GM19238 (cell line): ENCODE measurements at regions not wholly inside any gene's neighbourhood (a gene's known extent, or its start where the extent isn't known, plus 50 kb on each side); places are given as distances from the start of the nearest gene placed in this dataset.
A peak's percentile ranks its signal among the peaks of the same experiment; 100 is the strongest.

Experiments
- DNase-seq: peaks from one replicate; pipeline ENCODE4 v3.0.0; 2011; ENCODE audit warnings: low spot score; ENCODE audit not compliant: insufficient read length

- DNase-seq, result no peak
Measured at GRCh38 chr6:56378507-56378906, 131.1 kb upstream of the COL21A1 start.

DNA sequence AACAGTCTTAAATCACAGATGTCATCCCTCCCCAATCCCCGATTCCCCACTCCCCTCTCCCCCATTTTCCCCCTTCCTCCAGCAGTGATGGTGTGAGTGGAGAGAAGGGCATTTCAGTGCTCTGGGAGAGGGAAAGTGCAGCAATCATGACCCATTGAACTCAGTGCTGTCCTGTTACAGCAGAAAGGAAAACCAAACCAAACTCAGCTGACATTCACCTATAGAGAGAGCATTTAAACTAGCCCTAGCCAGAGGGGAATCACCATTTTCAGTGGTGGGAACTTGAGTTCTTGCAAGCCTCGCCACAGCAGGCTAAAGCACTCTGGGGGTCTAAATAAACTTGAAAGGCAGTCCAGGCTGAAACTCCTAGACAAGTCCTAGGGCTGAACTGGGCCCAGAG lies 129.9 kb upstream of the COL21A1 start:
- DNase-seq, result no peak

DNA sequence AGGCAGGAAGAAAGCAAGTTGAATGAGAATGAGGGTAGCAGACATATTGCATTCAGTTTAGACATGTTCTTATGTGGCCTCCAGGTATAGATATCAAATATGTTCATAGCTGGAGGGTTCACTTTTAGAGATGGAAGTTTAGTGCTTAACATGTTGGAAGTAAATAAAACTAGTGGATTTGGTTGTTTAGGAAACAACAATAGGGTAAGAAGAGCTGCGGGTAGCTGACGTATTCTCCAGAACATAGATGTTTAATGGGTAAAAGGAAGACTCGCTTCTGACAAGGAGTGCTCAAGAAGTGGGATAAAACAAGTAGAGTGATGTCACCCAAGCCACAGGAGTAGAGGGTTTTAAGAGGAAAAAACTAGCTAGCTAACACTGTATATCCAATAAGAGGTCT lies 128.4 kb upstream of the COL21A1 start:
- DNase-seq, result no peak

GRCh38 chr6:56374841-56375369 lies 127.5 kb upstream of the COL21A1 start:
- DNase-seq, result no peak

DNA sequence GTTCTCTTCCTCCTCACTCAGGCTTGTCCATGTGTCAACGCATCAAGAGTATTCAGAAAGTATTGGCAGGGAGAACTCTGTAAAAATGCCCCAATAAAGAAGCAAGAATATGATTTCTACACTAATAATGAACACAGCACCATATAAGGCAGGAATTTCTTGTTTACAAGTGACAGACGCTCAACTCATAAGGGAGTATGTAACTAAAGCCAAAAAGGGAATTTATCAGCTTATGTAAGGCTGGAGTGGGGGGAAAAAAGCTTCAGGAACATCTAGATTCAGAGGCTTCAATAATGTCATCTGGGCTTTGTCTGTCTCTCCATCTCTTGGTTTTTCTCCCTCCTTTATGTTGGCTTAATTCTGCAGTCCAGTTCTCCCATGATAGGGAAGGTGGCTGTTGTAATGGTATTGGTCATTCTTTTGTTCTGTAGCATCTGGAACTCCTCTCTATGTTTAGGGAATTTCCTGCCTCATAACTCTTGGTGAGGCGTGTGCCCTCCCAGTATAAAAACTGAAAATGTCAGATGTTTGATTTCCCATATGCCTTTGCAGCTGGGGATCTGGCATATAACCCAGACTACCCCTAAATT lies 125.1 kb upstream of the COL21A1 start:
- DNase-seq, result no peak

GRCh38 chr6:56370561-56371211 lies 123.3 kb upstream of the COL21A1 start:
- DNase-seq, result no peak

DNA sequence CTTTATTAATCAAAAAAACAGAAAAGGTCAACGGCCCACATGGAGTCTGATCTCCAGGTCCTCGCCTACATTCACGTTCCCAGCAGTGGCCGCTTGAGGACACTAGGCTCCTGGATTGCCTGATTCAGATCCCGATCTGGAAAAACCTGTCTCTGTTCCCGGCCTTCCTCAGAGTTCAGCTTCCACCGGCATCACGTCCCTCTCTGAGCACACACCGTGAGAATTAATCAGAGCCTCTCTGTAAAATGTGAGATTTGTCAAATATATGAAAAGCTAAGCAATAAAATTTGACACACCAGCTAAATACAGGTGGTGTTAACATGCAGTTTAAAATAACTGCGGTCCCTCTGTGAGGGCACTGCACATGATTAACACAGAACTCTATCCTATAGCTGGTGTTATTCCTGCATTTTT lies 122.8 kb upstream of the COL21A1 start:
- DNase-seq, result no peak

DNA sequence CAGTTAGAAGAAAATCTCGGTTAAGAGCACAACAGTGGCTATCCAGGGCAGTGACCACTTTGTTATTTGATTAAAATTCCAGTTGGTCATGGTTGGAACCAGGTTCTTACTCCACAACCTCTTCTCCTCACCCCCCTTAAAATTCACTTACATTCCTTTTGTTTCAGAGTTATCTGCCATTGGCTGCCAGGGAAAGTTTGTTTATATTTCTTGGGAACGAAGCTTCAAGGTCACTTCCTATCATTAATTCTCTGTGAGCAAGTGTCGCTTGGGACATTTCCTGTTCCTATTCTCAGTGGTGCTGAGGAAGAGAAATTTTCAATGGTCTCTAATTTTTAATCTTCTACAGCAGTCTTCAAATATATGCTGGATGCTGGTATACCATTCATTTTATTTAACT lies 121.1 kb upstream of the COL21A1 start:
- DNase-seq, result no peak

GRCh38 chr6:56366141-56366852 lies 118.9 kb upstream of the COL21A1 start:
- no peak for DNase-seq

DNA sequence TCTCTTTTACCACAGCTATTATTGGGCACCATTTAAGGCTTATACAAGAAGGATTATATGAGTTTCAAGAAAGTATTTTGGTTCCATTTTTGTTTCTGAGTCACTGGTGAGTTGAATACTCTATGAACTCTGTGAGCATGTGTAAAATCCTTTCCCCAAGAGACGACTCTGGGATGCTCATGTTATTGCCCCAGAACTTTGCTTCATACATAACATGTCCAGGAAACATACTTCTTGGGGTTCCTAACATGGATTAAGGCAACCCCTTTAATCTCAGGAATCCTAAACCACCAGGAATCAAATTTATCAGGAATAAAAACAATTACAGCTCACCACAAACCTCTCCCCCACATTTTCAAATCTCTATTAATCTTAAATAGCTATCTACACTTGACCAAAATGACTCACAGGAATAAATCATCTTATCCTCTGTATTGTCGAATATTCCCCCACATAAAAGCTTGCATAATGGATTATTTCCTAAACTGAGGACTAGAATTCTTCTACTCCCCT lies 117.5 kb upstream of the COL21A1 start:
- DNase-seq, result no peak

- DNase-seq, result no peak
Measured at GRCh38 chr6:56364431-56364826, 117.0 kb upstream of the COL21A1 start.

DNA sequence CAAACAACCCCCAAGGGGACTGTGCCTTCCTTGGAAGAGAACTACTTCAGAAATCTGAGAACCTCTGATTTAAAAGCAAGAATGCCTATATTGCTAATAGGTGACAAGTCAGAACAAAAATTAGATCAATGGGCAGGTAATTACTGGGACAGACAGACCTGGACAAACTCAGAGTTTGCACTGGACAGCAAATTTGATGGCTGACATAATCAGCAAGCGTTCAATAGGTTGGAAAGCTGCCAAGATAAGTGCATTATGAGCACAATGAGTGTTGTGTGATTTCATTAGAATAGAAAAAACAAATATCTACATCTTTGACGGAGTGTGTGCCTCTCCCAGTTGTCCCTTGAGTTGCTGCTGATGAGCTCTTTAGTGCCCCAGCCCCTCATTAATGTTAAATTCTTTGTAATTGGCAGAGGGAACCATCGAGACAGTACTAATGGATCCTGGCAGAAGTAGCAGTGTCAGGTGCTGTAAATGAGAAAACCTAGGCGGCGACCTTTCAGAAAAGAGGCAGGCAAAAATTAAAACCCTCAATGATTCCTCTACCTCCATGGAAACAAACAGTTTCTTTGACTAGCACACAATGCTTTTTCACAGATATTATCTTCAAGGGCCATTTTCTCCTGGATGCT lies 116.5 kb upstream of the COL21A1 start:
- DNase-seq, result no peak

DNA sequence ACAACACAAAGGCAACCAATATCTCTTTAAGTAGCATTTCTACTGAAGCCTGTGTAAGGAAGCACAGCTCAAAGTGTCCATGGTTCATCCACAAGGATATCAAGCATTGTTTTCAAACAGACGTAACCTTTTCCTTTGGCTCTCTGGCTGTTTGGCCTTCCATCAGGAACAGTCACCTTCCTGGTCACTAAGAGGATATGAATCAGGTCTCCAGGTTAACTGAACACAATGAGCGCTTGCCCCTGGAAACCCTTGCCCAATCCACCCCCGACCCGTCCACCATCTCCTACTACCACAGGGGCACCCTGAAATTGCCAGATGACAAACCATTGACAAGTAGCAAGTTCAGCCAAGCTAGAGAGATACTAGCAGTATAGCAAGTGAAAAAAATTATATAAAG lies 114.4 kb upstream of the COL21A1 start:
- DNase-seq, result no peak

DNA sequence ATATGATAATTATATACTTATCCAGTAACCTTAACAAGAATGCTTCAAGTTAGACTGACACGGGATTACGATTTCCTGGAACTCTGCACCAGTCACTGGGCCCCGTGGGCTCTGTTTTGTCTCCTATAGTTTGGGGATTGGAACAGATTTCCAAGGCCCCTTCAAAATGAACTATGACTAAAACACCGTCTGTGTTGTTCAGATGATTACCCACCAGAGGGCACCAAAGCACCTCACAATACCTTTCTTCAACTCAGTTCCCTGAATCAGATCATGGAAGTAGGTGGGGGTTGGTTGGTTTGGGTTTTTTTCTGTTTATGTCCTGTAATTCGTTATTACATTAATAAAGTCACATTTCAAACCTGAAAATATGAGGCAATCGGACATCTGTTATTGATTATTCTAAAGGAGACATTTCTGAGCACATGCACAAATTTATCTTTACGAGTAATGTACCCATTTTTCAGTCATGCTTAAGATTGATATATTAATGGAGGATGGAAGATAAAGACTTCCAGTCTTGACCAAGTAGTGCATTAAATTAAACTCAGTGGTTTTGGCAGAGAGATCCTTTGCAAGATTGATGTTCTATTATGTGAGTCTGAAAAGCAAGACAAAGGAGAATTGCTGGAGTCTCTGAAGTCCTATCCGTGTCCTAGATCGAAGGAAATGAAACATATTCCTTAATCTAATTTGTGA lies 112.0 kb upstream of the COL21A1 start:
- DNase-seq, result peak; percentile 20

- no peak for DNase-seq
Measured at GRCh38 chr6:56357616-56358373, 110.4 kb upstream of the COL21A1 start.

DNA sequence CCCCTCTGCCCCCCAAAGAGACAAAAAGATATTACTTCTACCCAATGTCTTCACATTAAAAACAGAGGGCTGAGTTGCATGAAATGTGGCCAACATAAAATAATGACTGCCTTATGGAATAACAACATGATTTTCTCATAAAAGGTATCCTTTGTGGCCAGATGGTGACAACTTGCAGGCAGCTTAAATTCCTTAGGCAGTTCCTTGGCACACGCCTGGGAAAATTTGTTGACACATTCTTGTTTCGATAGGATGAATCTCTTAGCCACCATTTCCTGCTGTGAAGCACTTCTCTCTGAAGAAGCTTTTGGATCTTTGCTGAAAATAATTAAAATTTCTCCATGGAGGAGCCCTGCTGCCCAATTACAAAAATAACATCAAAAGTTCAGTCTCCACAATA lies 109.0 kb upstream of the COL21A1 start:
- DNase-seq, result no peak

GRCh38 chr6:56353860-56354259 lies 106.5 kb upstream of the COL21A1 start:
- no peak for DNase-seq

DNA sequence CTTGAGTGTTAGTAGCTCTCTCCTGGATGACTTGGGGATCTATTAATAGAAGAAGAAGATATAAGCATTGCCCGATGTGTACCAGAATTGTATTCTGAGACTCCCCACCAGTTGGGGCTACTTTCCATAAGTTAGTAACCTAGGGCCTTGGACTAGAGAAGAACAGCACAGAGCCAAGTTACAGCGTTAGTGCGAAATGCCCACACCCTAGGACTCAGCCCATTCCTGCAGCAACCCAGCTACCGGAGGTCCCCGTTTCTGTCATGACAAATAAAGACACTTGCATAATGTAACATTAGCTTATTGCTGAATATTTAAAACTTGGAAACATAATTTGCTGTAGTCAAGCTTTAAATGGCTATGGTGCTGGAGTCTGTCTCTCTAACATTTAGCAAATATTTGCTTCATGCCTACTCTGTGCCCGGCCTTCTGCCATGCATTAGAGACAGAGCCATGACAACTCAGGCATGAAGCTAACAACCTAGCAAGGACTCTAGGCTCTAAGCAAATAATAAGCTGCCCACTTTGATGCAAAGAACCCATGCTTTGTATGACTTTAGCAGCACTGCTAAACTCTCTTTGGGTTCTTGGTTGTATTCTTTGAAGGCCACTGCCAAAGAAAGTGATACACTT lies 103.4 kb upstream of the COL21A1 start:
- DNase-seq, result no peak

- DNase-seq, result no peak
Measured at GRCh38 chr6:56349194-56349593, 101.8 kb upstream of the COL21A1 start.

- no peak for DNase-seq
Measured at GRCh38 chr6:56348578-56348977, 101.2 kb upstream of the COL21A1 start.
